ENCODE measurements at regions not wholly inside any gene's neighbourhood (a gene's known extent, or its start where the extent isn't known, plus 50 kb on each side); places are given as distances from the start of the nearest gene placed in this dataset.

DNA sequence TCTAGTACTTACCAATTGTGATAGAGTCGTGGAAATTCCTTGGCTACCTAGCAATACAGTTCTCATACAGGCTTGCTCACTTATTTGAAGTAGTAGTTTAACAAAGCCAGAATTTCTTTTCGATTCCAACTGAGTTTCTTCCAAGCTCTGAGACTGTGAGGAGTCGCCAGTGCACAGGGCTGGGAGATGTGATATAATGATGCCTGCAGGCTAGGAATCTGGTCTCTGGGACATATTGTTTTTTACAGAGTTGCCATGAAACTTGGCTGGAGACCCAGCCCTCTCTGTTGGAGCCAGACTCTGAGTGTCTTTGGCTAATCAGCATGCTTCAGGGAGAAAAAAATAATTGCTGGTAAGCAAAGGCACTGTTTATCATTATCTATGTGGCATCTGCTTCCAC is 698.8 kb upstream of the GOT2 start:
- in situ Hi-C loops (cut with HindIII; ENCODE audit: low pct_unique_long_range_greater_than_20kb, low sequenced_read_pairs), result no loop called here
- CTCF ChIA-PET, result no interaction called here
- TF ChIP-seq, protein P1, sequence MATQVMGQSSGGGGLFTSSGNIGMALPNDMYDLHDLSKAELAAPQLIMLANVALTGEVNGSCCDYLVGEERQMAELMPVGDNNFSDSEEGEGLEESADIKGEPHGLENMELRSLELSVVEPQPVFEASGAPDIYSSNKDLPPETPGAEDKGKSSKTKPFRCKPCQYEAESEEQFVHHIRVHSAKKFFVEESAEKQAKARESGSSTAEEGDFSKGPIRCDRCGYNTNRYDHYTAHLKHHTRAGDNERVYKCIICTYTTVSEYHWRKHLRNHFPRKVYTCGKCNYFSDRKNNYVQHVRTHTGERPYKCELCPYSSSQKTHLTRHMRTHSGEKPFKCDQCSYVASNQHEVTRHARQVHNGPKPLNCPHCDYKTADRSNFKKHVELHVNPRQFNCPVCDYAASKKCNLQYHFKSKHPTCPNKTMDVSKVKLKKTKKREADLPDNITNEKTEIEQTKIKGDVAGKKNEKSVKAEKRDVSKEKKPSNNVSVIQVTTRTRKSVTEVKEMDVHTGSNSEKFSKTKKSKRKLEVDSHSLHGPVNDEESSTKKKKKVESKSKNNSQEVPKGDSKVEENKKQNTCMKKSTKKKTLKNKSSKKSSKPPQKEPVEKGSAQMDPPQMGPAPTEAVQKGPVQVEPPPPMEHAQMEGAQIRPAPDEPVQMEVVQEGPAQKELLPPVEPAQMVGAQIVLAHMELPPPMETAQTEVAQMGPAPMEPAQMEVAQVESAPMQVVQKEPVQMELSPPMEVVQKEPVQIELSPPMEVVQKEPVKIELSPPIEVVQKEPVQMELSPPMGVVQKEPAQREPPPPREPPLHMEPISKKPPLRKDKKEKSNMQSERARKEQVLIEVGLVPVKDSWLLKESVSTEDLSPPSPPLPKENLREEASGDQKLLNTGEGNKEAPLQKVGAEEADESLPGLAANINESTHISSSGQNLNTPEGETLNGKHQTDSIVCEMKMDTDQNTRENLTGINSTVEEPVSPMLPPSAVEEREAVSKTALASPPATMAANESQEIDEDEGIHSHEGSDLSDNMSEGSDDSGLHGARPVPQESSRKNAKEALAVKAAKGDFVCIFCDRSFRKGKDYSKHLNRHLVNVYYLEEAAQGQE (IDR thresholded peaks at IDR 0.05; ENCODE audit: insufficient read depth in 1 of 2, low read depth in 2 of 2, low read length in 1 of 2), result no peak
- no peak for TF ChIP-seq CTCF (IDR thresholded peaks at IDR 0.05)
- no peak for TF ChIP-seq SIN3A (IDR thresholded peaks at IDR 0.05; ENCODE audit: borderline replicate concordance, insufficient read depth, low read depth, low read length)
- TF ChIP-seq TCF7L2 (IDR thresholded peaks at IDR 0.05; ENCODE audit: low read depth, low read length), result no peak
- no peak for TF ChIP-seq POLR2AphosphoS5 (IDR thresholded peaks at IDR 0.05; ENCODE audit: low read depth, low read length)

DNA sequence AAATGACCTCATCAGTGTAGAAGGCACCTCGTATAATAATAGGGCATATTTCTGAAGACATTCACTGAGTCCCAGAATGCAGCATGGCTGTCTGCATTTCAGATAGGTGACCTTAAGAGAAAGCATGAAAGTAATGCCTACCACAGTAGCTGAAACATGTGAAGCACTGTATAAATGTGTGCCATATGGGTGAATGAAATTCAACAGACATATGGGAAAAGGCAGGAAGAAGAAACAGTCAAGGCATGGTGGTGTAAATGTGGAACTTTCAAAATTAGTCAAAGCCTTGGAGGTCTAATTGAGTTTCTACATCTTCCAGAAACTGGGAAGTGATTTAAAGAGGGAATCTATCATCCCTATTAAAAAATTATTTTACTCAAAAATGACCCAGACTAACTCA is 698.2 kb upstream of the GOT2 start:
- intact Hi-C loops (cut with micrococcal nuclease; ENCODE audit: unreplicated experiment) (no loop called here), in situ Hi-C loops (cut with HindIII; ENCODE audit: low pct_unique_long_range_greater_than_20kb, low sequenced_read_pairs) (no loop called here)
- H3K9me3 ChIP-seq (ENCODE audit: control insufficient read depth, insufficient read depth, low read depth, low read length), result no peaks in the 10 kb centered on the region
- H3K4me3 ChIP-seq (ENCODE audit: low read depth in 2 of 2, low read length in 2 of 2), result no peak overlapping the region
- ATAC-seq, result no peak
- BruUV-seq (replicated peaks), result no TSS peak
- H3K4me1 ChIP-seq (ENCODE audit: control insufficient read depth, insufficient read depth, low read length), result no peaks in the 10 kb centered on the region
- no peak for DNase-seq (ENCODE audit: low read depth, low spot score)
- TF ChIP-seq SIN3A (IDR thresholded peaks at IDR 0.05; ENCODE audit: borderline replicate concordance, insufficient read depth, low read depth, low read length) (no peak), POLR2AphosphoS5 (IDR thresholded peaks at IDR 0.05; ENCODE audit: low read depth, low read length) (no peak), TCF7L2 (IDR thresholded peaks at IDR 0.05; ENCODE audit: low read depth, low read length) (no peak), CTCF (IDR thresholded peaks at IDR 0.05) (no peak)
- TF ChIP-seq, protein P1 (IDR thresholded peaks at IDR 0.05; ENCODE audit: insufficient read depth in 1 of 2, low read depth in 2 of 2, low read length in 1 of 2), result no peak
- ChIA-PET POLR2A (no interaction called here), CTCF (no interaction called here)
- no peaks in the 10 kb centered on the region for H3K36me3 ChIP-seq (ENCODE audit: control insufficient read depth, insufficient read depth, low read length)
- no peak overlapping the region for H3K27ac ChIP-seq (ENCODE audit: low read length)
- no peaks in the 10 kb centered on the region for H3K27me3 ChIP-seq (ENCODE audit: control insufficient read depth, insufficient read depth, low read length)

More for the DNA sequence above, 698.8 kb upstream of the GOT2 start:
- BruUV-seq (replicated peaks), result no TSS peak
- Histone ChIP-seq H3K4me1 (ENCODE audit: control insufficient read depth, insufficient read depth, low read length) (no peaks in the 10 kb centered on the region), H3K9me3 (ENCODE audit: control insufficient read depth, insufficient read depth, low read depth, low read length) (no peaks in the 10 kb centered on the region), H3K27me3 (ENCODE audit: control insufficient read depth, insufficient read depth, low read length) (no peaks in the 10 kb centered on the region), H3K36me3 (ENCODE audit: control insufficient read depth, insufficient read depth, low read length) (no peaks in the 10 kb centered on the region), H3K27ac (ENCODE audit: low read length) (no peak overlapping the region), H3K4me3 (ENCODE audit: low read depth in 2 of 2, low read length in 2 of 2) (no peak overlapping the region)
- POLR2A ChIA-PET, result no interaction called here
- intact Hi-C loops (cut with micrococcal nuclease; ENCODE audit: unreplicated experiment), result no loop called here
- DNase-seq (ENCODE audit: low read depth, low spot score) (no peak), ATAC-seq (no peak)

Measured in Panc1 (cell line).